GM18499 (cell line): ENCODE measurements at regions not wholly inside any gene's neighbourhood (a gene's known extent, or its start where the extent isn't known, plus 50 kb on each side); places are given as distances from the start of the nearest gene placed in this dataset.
"Not testable (repeated sequence)": the region's sequence is repeated elsewhere in the genome, so short reads cannot be mapped to it uniquely, and the experiment has no call there.

Experiments
- ATAC-seq: cut with Tn5 transposase; IDR thresholded peaks from one replicate; pipeline ENCODE4 v1.9.1; 2021; ENCODE audit warnings: moderate number of reproducible peaks; ENCODE audit not compliant: insufficient read depth, unreplicated experiment

GRCh38 chr6:167748458-167749379 is 78.0 kb upstream of the AFDN start:
- ATAC-seq, result no peak

DNA sequence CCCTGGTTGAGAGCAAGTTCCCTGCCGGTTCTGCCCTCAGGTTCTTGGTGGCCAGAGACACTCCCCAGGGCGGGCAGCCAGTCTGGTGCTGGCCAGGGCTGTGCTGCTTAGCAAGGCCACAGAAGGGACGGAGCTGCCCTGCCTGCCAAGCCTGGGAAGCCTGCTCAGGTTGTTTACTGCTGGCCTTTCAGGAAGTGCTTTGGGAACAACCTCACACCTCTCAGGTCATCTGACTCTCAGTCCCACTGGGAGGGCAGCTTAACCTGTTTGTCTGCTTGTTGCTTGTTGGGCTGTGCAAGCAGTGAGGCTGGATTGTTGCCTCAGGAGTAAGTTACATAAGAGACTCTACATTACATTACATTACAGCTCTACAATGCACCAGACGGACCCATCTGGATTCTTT is 75.8 kb upstream of the AFDN start:
- ATAC-seq, result no peak

GRCh38 chr6:167751579-167752115 is 75.1 kb upstream of the AFDN start:
- no peak for ATAC-seq

DNA sequence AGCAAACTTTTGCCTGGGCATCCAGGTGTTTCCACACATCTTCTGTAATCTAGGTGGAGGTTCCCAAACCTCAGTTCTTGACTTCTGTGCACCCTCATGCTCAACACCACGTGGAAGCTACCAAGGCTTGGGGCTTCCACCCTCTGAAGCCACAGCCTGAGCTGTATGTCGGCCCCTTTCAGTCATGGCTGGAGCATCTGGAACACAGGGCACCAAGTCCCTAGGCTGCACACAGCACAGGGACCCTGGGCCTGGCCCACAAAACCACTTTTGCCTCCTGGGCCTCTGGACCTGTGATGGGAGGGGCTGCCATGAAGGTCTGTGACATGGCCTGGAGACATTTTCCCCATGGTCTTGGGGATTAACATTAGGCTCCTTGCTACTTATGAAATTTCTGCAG is 73.4 kb upstream of the AFDN start:
- not testable (repeated sequence) for ATAC-seq

DNA sequence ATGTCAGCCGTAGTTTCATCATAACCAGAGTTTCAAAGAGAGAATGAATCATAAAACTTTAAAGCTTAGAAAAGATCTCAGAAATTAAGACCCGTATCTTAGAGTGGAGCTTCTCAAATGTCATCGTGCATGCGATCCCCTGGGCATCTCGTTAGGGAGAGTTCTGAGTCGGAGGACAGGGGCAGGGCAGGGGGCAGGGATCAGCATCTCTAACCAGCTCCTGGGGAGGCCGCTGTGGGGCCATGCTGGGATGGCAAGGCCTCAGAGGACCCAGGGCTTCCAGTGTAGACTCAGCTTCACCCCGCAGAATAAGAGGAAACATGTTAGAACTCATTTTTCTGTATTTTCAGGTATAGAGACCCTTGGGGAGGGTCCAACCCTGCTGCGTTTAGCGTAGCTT is 72.0 kb upstream of the AFDN start:
- no peak for ATAC-seq

DNA sequence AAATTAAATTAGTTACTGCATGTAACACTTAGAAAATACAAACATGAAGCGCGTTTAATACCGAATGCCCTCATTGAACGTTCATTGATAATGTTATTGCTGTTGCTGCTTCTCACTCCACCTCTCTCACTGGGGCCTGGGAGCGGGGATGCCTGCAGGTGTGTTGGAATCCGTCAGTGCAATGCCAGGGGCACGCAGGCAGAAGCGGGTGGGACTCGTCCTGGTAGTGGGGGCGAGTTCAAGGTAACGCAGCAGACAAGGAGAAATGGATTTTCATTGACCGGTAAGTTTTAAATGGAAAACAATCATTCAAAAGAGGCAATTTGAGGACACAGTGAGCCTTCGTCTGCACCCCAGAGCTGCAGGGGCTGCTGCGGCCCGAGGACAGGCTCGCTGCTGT is 71.2 kb upstream of the AFDN start:
- ATAC-seq, result no peak

DNA sequence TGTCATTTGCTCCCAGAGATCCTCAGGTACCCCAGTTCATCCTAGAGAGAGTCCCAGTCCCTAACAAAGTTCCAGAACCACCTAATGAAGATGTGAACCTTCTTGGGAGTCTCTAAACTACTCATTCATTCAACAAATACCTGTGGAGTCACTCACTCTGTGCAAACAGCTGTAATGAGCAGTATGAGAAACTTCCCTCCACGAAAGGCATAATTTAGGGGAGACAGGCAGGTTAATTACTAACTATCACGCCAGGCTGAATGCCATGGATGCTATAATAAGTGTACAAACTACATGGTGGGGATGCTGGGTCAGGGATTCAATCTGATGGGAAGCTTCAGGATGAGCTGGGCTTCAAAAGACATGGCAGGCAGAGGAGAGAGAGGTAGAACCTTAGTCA is 70.1 kb upstream of the AFDN start:
- ATAC-seq, result no peak

GRCh38 chr6:167757249-167757648 is 69.5 kb upstream of the AFDN start:
- no peak for ATAC-seq

DNA sequence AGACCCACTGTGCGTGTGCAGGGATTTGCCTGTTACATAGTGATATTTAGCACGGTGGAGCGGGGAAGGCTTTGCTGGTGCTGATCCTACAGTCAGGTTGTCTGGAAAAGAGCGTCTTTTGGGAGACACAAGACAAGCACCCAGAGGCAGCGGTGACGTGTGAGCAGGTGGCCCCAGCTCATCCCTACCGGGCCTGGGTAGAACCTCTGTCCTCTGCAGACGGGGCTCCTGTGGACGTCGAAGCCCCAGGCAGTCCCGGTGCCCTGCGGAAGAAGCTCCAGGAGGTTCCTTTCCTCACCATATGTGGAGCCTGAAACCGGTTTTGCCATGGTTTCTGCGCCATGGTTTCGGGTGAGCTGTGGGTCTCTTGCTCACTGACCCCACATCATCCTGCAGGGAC is 68.9 kb upstream of the AFDN start:
- ATAC-seq, result no peak

DNA sequence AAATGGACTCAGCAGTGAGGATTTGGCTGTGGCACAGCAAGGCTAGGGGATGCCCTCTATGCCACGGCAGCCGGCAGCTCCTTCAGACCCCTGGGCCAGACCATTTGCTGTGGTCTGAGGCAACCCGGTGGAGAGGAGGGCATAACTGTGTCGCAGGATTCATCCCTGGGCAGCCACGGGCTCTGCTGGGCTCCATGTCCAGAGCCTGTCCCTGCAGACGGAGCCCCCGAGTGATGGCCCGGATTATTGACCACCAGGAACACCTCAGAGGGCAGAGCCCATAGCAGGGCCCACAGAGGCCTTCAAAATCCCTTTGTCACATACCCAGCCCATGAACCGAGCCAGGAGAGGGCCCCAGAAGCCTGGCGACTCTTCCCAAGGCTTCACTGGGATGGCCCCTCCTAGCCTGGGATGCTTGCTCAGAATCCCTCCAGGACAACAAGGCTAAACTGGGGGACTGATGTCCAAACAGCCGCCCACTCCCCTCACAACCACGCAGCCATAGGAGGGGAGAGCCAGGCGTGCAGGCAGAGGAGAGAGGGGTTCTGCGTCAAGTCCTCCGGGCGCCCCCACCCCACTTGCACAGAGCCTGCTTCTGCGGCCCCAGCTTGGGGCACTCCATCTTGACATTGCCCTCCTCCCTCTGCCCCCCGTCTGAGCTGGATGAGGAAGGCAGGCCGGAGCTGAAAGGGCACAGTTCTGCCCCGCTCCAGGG is 68.2 kb upstream of the AFDN start:
- no peak for ATAC-seq

- ATAC-seq, result no peak
These were observed 67.5 kb upstream of the AFDN start for GRCh38 chr6:167759206-167759605.

GRCh38 chr6:167759912-167760311 is 66.8 kb upstream of the AFDN start:
- no peak for ATAC-seq

DNA sequence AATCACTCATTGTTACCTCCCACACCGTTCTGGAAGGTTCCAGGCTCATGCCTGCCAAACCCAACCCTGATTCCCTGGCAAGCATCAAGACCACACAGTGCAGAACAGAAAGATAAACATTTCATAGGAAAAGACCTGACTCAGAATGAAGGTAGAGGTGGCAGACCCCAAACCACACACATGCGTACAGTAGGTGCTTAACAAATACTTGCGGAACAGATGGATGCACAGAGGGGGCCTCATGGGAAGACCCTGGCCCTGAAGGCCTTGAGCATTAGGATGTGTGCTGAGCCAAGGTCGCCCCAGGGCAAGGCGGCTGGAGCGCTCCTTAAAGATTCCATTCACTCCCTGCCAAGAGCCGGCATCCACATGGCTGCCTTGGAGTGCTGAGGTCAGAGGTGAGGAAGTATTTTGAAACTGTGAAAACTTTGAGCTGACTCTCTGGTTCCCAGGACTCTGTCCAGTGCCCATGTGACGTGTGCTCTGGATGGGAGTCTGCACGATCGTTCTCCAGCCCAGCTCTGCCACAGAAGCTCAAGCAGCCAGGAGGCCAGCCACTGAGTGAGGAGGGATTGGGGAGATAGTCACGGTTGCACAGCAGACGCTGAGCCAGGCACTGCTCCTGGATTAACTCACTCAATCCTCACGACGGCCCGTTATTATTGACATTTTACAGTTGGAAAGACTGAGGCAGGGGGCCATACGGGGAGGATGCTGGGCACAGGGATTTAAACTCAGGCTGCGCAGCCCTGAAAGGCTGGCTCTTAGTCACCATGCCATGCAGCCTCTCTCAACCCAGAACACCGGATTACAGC is 65.5 kb upstream of the AFDN start:
- ATAC-seq, result no peak

GRCh38 chr6:167761794-167762258 is 64.9 kb upstream of the AFDN start:
- no peak for ATAC-seq

- ATAC-seq, result no peak
These were observed 64.3 kb upstream of the AFDN start for GRCh38 chr6:167762259-167762962.

DNA sequence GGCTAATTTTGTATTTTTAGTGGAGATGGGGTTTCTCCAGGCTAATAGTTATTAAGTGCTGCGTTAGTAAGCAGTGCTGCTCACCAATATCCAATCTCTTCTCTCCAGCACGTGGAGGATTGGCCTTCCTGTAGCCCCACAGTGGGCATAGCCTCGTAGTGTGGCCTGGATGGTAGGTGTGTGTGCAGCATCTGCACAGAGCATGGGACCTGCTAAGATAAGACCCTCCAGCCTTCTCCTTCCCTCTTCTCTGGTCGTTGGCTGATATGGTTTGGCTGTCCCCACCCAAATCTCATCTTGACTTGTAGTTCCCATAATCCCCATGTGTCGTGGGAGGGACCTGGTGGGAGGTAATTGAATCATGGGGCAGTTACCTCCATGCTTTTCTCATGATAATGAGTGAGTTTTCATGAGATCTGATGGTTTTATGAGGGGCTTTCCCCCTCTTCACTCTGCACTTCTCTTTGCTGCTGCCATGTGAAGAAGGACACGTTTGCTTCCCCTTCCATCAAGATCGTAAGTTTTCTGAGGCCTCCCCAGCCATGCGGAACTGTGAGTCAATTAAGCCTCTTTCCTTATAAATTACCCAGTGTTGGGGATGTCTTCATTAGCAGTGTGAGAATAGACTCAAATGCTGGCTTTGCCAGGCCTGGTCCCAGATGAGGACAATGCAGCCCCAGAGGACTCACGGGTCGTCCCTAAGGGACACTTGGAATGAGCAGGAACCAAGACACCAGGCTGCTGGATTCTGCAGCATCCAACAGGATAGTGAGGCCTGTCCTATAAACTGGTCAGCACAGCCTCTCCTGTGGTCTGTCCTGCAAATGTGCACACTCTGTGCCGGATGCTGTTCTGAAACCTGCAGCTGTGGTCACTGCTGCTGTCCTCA is 63.4 kb upstream of the AFDN start:
- ATAC-seq, result no peak

DNA sequence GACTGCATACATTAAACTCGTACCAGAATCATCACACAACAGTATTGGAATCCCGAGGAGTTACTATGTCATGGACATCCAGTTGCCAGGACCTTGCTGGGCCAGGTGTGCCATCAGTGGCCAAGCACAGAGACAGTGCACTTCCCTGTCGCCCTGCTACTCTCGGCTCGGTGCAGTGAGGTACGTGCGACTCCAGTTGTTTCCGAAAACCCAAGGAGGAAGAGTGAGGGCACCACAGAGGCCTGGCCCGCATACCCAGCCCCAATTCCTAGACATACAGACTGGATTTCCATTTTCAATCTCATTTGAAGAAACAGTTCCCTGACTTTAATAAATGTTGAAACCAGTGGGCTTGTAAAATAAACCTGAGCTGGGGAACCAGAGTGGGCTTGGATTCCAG is 62.5 kb upstream of the AFDN start:
- no peak for ATAC-seq

GRCh38 chr6:167764713-167765479 is 61.8 kb upstream of the AFDN start:
- ATAC-seq, result no peak
